OCI-LY7 (cell line): ENCODE measurements at regions not wholly inside any gene's neighbourhood (a gene's known extent, or its start where the extent isn't known, plus 50 kb on each side); places are given as distances from the start of the nearest gene placed in this dataset.

ENCODE experiments used
- BruUV-seq: library from RNA; stranded (reverse); fragments of 400-500 nt; replicated peaks from 2 replicates; lab custom pipeline; 2021; lab: Mats Ljungman, UMichigan
- CTCF ChIA-PET: fragments of 300-600 bp; sonication (Branson Sonifier 250); formaldehyde crosslinking; loops from one replicate; lab custom pipeline; 2022; ENCODE audit warnings: antibody characterized with exemption; ENCODE audit not compliant: unreplicated experiment; lab: Charles Lee
- POLR2A ChIA-PET: fragments of 300-600 bp; sonication (Branson Sonifier 250); formaldehyde crosslinking; loops from one replicate; lab custom pipeline; 2022; ENCODE audit warnings: antibody characterized with exemption; lab: Charles Lee
- DNase-seq: peaks from one replicate; pipeline ENCODE4 v3.0.0-alpha.2; 2015; ENCODE audit warnings: low spot score
- H2AFZ ChIP-seq: fragments of 200-600 bp; sonication (generic), shearing (Covaris generic); 2 replicates; pipeline ENCODE4 v1.6.1; 2014; ENCODE audit warnings: mild to moderate bottlenecking, antibody characterized with exemption, low read length, moderate library complexity
- H3K27ac ChIP-seq: fragments of 200-600 bp; sonication (generic); 2 replicates; pipeline ENCODE4 v1.5.1; 2014; ENCODE audit warnings: mixed run types, low read depth, mild to moderate bottlenecking, moderate library complexity, low read length, inconsistent platforms; ENCODE audit not compliant: poor library complexity, severe bottlenecking
- H3K36me3 ChIP-seq: fragments of 200-600 bp; sonication (generic); 2 replicates; pipeline ENCODE4 v1.6.1; 2014; ENCODE audit warnings: mild to moderate bottlenecking, antibody characterized with exemption, low read length, moderate library complexity, mixed read lengths; ENCODE audit not compliant: insufficient read depth
- H3K4me1 ChIP-seq: fragments of 200-600 bp; sonication (generic); 2 replicates; pipeline ENCODE4 v1.5.1; 2014; ENCODE audit warnings: mild to moderate bottlenecking, low read length; ENCODE audit not compliant: insufficient read depth, poor library complexity, severe bottlenecking
- H3K4me2 ChIP-seq: fragments of 200-600 bp; sonication (generic); 2 replicates; pipeline ENCODE4 v1.6.1; 2014; ENCODE audit warnings: mild to moderate bottlenecking, low read length
- H3K4me3 ChIP-seq: fragments of 200-600 bp; sonication (generic); 2 replicates; pipeline ENCODE4 v1.5.1; 2014; ENCODE audit warnings: mild to moderate bottlenecking, low read depth, low read length; ENCODE audit not compliant: poor library complexity, severe bottlenecking
- H3K79me2 ChIP-seq: fragments of 200-600 bp; sonication (generic); 2 replicates; pipeline ENCODE4 v1.6.1; 2016; ENCODE audit warnings: low read depth, mild to moderate bottlenecking, low read length, moderate library complexity, mixed read lengths; ENCODE audit not compliant: insufficient read depth
- H3K9me2 ChIP-seq: fragments of 200-600 bp; sonication (generic); 2 replicates; pipeline ENCODE4 v1.6.1; 2016; ENCODE audit warnings: mild to moderate bottlenecking, low read length, mixed read lengths; ENCODE audit not compliant: insufficient read depth
- H3K9me3 ChIP-seq: fragments of 200-600 bp; sonication (generic); 2 replicates; pipeline ENCODE4 v1.6.1; 2014; ENCODE audit warnings: mild to moderate bottlenecking, mixed run types, low read length, mixed read lengths
- H4K20me1 ChIP-seq: fragments of 200-600 bp; sonication (generic); 2 replicates; pipeline ENCODE4 v1.6.1; 2014; ENCODE audit warnings: mild to moderate bottlenecking, antibody characterized with exemption, low read length, moderate library complexity, mixed read lengths; ENCODE audit not compliant: insufficient read depth
- CTCF ChIP-seq: fragments of 200-600 bp; sonication (generic); conservative IDR thresholded peaks from 2 replicates; pipeline ENCODE4 v1.5.1; 2014; ENCODE audit warnings: mild to moderate bottlenecking, antibody characterized with exemption, low read length, moderate library complexity, mixed read lengths
- EZH2phosphoT487 ChIP-seq: fragments of 200-600 bp; sonication (generic); IDR thresholded peaks from 2 replicates; pipeline ENCODE4 v1.6.1; 2018; ENCODE audit warnings: low read depth, borderline replicate concordance, mild to moderate bottlenecking, mixed run types, antibody characterized with exemption, low read length, moderate library complexity, mixed read lengths
- intact Hi-C: fragments of 100-400 bp; cut with micrococcal nuclease; formaldehyde crosslinking; loops from one replicate; pipeline ENCODE4 v1.10.0; 2022; ENCODE audit not compliant: unreplicated experiment

- H4K20me1 ChIP-seq = no peaks in the 10 kb centered on the region
- no peak overlapping the region for H3K27ac ChIP-seq
- intact Hi-C loops = no loop called here
- TF ChIP-seq CTCF (no peak), EZH2phosphoT487 (no peak)
- no peak overlapping the region for H3K4me2 ChIP-seq
- H2AFZ ChIP-seq = no peak overlapping the region
- ChIA-PET POLR2A (interaction anchor here (0.7 kb wide), 1 partner anchor 34 kb away, joined by 3 read pairs; no protein-coding TSS in a partner anchor), CTCF (no interaction called here)
- no peaks in the 10 kb centered on the region for H3K9me2 ChIP-seq
- H3K4me1 ChIP-seq = no peaks in the 10 kb centered on the region
- no peak overlapping the region for H3K4me3 ChIP-seq
- H3K79me2 ChIP-seq = no peaks in the 10 kb centered on the region
- no peaks in the 10 kb centered on the region for H3K9me3 ChIP-seq
- H3K36me3 ChIP-seq = no peaks in the 10 kb centered on the region
- no peak for DNase-seq
- no TSS peak for BruUV-seq
These were observed 511.2 kb downstream of the TSN start for GRCh38 chr2:122266636-122267035.

- H3K9me2 ChIP-seq = no peaks in the 10 kb centered on the region
- H3K9me3 ChIP-seq = no peaks in the 10 kb centered on the region
- H4K20me1 ChIP-seq = no peaks in the 10 kb centered on the region
- H3K79me2 ChIP-seq = no peaks in the 10 kb centered on the region
- ChIA-PET POLR2A (no interaction called here), CTCF (no interaction called here)
- TF ChIP-seq EZH2phosphoT487 (no peak), CTCF (no peak)
- H3K4me3 ChIP-seq = no peak overlapping the region
- no peak overlapping the region for H3K4me2 ChIP-seq
- H3K27ac ChIP-seq = no peak overlapping the region
- no peak for DNase-seq
- no peaks in the 10 kb centered on the region for H3K36me3 ChIP-seq
- intact Hi-C loops = no loop called here
- no peak overlapping the region for H2AFZ ChIP-seq
- no TSS peak for BruUV-seq
- H3K4me1 ChIP-seq = no peaks in the 10 kb centered on the region
These were observed 512.5 kb downstream of the TSN start for GRCh38 chr2:122267947-122268346.

GRCh38 chr2:122273785-122274419, 518.5 kb downstream of the TSN start:
- ChIA-PET POLR2A (no interaction called here), CTCF (no interaction called here)
- H4K20me1 ChIP-seq = no peaks in the 10 kb centered on the region
- H3K4me1 ChIP-seq = no peaks in the 10 kb centered on the region
- DNase-seq = no peak
- BruUV-seq = no TSS peak
- H3K4me3 ChIP-seq = no peak overlapping the region
- no peak overlapping the region for H3K27ac ChIP-seq
- H3K4me2 ChIP-seq = no peak overlapping the region
- H3K36me3 ChIP-seq = no peaks in the 10 kb centered on the region
- no peak overlapping the region for H2AFZ ChIP-seq
- TF ChIP-seq EZH2phosphoT487 (no peak), CTCF (no peak)
- intact Hi-C loops = no loop called here
- no peaks in the 10 kb centered on the region for H3K79me2 ChIP-seq
- H3K9me3 ChIP-seq = 0 out of 2 replicates have a peak, but pooled peaks cover 4% of the 10 kb centered on the region
- no peaks in the 10 kb centered on the region for H3K9me2 ChIP-seq
